ENCODE measurements at regions not wholly inside any gene's neighbourhood (a gene's known extent, or its start where the extent isn't known, plus 50 kb on each side); places are given as distances from the start of the nearest gene placed in this dataset.

DNA sequence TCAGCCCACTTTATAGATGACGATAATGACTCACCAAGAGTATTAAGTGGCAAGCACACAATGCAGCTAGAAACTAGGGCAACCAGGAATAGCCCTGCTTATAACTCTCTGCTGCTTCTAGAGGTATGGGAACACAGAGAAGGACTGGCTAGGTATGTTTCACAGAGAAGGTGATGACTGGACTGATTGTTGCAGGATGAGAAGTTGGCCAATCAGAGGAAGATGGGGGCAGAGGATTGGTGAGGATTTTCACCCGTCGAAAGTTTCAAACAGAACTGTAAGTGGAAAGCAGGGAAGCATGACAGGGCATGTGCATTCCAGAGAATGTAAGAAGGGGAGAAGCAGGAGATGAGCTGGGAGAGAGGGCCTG is 222.4 kb upstream of the JUN start:
- no peak for DNase-seq

DNA sequence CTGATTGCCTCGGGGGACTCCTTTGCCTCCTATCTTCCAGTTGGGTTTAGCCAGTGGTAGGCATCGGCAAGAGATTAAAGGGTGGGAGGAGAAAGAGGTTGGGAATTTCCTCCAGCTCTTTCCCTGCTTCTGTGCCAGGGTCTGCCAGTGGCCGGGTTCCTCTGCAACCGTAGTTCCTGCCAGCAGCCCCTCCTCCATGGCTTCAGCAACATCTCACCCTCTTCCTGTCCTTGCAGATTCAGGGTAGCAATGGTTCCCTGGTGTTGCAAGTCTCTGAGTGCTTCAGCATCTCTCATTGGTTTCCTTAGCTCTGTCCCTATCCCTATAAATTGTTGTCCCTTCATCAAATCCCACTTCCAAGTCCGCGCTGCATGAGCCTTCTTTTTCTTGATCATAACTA is 223.1 kb upstream of the JUN start:
- DNase-seq = no peak

DNA sequence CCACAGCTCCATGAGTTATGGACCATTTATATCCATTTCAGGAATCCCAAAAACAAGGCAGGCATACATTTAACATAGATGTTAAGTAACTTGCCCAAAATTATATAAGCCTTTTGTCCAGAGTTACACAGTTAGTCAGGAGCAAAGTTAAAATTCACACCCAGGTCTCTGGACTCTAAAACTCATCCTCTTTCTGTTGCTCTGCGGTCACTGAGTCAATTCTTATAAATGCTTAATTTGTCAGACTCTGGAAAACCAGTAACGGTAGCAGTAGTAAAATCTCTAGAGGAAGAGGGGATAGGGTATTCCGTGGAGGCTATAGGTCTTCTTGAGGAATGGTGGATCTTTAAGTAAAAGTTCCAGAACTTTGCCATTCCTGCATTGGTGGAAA is 223.6 kb upstream of the JUN start:
- DNase-seq = no peak

DNA sequence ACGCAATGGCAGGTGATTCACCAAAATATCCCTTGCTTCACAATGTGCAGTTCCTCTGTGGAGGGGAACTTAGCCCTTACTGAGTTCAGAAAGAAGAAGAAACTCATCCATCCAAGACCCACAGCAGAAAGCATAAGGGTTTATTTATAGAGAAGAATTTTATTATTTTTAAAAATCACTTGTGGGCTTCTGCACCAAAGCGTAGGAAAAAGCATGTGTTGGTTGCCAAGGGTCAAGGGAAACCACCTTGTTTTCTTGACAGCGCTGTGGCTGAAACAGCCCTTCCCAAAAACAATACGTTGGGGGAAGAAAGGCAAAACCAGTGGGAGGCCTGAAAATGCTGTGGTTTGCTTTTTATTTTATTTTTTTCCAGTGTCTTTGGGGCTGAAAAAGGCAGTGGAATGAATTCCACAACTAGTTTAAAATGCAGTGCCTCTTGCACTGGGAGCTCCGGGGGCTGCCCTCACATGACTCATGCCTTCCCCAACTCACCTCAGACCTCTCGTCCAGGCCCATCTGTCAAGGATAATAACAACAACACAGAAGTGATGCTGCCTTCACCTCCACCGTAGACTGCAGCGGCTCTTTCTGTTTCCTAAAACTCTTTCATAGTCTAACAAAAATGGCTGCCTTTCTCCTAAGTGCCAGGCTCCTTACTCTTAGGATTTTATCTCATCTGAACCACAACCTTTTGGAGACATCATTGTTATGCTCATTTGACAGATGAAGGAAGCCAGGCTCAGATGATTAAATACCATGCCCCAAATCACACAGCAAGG is 224.2 kb upstream of the JUN start:
- peak; percentile 61 to 76 for DNase-seq

DNA sequence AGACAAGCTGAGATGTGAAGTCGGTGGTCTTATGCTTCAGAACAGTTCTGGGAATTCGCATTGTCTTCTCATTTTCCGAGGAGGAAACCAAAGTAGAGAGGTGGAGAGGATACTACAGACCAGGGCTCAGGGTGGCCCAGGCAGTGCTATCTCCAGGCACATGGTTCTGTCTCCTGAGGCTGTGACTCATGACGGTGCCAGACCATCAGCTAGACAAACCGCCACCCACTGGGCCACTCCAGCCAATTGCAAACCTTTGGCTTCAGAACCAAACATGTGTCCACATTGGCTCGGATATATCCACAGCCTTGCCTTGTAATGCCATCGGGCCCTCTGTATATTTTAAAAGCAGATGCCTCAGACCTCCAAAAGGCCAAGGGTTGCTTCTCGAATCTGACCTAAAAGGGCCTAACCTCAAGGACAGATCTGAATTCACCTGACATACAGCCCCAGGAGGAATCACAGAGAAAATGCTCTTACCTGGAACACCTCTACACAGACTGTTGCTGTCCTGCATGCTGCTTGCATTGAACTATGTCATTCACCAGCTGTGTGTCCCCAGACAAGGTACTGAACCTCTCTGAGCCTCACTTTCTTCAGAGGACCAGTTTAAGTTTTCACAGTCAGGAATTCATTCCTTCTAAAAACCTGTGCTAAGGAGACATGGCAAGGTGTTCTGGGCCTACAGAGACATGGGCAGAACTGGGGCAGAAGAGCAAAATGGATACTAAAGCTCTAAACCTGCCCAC is 224.9 kb upstream of the JUN start:
- peak; percentile 5 to 56 for DNase-seq

DNA sequence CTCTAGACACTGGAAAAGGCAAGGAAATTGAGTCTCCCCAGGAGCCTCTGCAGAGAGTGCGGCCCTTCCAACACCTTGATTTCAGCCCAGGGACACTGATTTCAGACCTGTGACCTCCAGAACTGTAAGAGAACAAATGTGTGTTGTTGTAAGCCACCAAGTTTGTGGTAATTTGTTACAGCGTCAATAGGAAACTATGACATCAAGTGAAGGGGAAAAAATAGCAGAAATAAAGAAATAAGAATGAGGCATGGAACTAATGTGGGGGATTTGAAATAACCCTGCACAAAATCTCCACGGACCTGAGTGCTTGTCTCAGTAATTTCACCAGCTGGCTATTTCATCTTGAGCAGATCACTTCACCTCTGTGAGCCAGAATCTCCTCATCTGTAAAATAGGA is 227.8 kb upstream of the JUN start:
- DNase-seq = no peak

DNA sequence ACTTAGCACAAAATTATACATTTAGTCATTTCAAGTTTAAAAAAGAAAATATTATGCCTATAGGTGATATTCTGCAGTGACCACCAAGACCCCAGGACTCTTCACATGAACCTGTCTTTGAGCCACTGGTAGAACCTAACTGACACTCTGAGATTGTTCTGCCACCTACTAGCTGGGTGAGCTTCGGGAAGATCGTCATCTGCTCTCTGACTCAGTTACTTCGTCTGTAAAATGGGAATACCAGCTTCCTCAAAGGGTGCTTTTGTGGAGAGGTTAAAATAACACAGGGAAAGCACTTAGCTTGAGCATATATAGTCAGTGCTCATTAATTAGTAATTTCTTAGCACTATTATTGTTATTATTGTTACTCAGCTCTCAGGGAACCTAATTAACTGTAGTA is 228.5 kb upstream of the JUN start:
- DNase-seq = no peak

DNA sequence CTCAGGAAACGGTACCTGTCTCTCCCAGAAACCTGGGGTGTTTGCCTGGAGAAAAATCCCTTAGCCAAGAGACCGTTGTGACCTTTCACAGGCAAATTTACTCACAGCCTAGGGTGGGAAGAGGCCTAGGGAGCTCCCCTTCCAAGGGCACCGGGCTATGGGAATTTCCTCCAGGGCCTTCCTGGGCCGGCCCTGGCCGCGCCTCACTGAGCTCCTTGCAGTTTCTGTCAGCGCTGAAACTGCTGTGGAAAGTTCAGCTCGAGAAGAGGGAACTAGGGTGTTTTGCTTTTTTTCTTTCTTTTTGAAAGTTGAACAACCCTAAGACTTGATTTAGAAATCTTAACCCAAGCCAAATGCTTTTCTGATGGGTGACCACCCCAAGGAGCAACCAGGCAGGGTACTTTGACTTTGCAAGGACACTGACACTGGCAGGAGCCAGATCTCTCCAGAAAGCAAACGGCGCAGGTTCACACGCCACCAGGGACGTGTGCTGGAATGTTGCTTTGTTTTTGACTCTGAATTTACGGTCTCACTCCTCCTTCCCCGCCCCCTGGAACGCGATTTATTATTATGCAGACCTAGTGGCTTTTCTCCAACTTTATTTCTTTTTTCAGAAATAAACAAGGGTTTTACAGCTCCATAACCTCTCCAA is 229.6 kb upstream of the JUN start:
- peak; percentile 45 to 55 for DNase-seq

DNA sequence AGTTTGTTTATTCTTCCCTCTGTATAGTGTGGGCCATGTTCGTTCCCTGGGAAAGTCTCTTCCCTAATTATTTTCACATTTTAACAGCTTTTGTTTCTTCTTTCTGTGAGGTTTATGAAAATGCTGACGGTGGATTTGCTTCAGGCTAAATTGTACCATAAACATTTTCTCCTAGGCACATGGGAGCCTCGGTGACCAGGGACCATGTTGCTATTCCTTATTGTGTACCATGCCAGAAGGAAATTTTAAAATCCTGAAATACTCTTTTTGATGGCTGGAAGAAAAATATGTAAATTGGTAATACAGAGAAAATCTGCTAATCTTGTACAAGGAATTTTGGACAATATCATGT is 230.1 kb upstream of the JUN start:
- no peak for DNase-seq

DNA sequence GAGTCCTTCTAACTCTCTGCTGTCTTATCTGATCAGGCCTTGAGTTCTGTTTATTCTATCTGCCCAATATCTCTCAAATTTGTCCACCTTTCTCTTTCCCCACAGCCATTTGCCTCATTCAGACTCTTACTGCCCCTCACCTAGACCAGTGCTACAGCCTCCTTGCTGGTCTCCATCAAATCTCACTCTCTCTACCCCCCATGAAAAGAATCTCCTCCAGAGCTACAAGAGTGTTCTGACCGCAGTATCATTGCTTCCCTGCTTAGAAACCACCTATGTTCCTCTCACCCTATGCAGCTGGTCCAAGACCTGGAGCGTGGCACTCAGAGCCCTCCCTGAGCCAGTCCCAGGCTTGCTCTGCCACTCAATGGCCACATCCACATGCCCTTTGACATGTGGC is 231.0 kb upstream of the JUN start:
- no peak for DNase-seq

DNA sequence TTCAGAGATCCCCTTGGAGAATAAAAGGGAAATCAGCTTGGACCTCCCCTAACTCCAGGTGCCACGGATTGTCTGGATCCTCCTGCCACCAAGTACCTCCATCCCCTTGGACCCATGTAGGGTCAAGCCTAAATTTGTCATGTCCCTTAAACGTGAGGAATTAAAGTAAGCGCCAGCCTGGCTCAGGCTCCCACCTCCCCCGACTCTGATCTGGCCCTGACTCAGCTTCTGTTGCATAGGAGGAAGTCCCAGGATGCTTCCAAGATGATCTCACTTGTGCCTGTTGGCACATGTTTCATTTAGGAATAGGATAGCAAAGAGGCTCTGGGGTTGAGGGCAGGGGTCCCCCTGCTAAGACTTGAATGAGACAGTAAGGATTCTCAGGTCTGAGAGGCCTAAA is 231.9 kb upstream of the JUN start:
- DNase-seq = peak in 1 of 2 donors; percentile 59

DNA sequence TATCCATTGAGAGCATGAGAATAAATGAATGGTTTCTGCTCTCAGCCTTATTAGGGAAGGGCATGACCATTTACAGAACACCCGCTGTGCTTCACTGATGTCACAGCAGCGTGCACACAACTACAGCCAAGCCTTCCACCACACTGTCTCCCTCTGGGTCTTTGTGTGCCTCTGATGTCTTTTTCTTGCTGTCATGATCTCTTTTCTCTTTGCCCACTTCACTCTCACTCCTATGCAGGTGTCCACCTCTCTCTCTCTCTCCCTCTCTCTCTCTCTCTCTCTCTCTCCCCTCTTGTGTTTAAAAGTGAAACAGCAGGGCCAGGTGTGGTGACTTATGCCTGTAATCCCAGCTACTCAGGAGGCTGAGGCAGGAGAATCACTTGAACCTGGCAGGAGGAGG is 232.5 kb upstream of the JUN start:
- no peak for DNase-seq

DNA sequence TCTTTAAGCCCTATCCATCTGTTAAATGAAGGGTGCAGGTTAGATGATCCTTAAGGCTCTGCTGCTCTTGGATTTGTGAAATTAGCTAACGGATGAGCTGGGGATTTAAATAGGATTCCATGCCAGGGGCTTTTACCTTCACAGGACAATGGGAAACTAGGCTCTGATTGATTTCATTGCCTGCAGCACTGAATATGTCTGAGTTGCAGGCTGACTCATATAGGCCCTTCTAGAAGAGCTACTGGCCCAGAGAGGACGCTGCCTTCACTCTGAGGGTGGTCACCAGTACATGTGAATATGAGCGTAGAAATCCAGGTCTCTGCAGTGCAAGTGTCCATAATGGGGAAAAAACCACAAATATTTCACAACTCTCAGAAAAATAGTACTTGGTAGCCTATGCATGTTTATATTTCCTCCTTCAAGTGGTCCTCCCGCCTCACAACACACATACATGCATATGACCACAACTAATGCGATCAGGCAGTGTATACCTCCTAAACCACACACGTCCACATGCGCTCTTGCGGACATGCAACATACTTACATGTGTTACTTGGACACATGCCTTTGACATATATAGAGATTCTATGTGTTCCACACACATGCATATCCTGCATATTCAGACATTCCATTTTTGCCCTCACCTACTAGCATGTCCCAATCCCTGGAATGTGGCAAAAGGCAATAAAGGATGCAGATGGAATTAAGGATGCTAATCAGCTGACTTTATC is 233.8 kb upstream of the JUN start:
- DNase-seq = peak in 1 of 2 donors; percentile 24

DNA sequence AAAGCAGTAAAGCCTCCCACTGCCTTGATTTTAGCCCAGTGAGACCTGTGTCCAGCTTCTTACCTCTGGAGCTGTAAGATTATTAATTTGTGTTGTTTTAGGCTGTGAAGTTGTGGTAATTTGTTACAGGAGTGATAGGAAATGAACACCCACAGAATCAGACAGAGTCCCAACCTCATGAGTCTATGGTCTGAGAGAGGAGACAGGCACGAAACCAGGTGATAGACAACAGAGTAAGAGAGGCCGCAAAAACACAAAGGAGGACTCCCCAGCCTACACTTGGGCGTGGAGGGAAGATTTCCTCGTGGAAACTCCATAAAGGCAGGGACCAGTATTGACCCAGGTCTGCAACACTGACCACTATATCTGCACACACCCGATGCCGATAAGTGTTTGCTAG is 234.6 kb upstream of the JUN start:
- DNase-seq = no peak

DNA sequence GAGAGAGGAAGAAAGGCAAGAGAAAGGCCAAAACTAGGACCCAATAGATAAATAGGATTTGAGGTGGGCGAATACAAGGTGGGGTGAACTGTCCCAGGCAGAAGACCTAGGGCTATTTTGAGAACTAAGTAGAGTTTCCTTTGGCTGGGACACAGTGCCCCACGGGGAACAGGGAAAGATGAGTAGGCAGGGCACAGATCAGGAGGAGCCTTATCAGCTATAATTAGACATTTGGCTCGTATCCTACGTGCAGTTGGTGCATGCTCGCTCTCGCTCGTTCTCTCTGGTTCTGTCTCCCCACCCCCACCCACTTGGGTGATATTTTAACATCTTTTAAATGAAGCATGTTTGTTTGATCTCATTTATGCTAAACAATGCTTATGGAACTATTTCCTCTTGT is 235.0 kb upstream of the JUN start:
- DNase-seq = no peak

DNA sequence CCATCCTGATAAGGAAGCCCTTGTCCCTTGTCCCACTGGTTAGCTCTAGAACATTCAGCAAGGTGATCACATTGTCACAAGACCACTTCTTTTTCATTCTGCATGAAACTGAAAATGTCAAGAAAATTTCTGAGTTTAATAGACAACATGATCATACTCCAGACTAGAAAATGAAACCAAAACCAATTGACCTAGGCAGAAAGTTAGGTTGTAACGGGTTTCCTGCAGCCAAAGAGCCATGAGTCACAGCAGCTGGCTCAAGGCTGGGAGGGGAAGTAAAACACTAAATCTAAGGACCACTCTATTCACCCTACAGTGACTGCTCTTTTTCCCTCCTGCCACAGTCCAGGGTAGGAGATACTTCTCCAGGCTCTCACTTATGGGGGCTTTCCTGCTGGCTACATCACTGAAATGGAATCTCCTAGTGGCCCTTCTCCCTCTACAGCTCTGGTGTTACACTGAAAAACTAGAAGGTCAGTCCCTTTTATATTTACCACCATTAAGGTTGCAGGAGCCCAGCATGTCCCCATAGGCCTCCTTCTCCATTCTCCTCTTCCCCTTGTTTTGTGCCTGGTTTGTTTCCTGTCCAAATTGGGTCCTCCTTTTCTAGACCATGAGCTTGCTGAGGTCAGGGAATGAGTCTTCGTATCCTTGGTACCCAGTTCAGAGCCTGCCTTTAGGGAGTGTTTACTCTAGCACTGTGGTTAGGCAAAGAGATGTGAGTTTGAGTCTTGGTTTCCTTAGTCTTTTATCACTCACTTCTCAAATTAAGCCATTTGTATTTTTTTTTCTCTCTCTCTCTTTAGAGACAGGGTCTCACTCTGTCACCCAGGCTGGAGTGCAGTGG is 236.5 kb upstream of the JUN start:
- peak; percentile 77 to 79 for DNase-seq

DNA sequence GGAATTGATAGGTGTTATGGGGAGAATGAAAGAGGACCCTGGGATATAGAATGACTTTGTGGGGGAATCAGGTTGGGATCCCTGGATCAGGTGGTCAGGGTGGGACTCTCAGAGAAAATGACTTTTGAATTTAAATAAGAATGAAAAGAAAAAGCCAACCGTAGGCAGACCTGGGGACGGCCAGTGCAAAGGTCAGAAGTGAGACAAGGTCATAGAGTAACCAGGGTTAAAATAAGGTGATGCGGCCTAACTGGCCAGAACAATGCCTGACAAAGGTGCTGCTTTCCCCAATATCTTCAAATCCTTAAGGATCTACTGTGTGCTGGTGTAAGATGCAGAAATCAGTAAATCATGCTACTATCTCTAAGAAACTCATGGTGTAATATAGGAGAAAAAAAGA is 238.4 kb upstream of the JUN start:
- no peak for DNase-seq

DNA sequence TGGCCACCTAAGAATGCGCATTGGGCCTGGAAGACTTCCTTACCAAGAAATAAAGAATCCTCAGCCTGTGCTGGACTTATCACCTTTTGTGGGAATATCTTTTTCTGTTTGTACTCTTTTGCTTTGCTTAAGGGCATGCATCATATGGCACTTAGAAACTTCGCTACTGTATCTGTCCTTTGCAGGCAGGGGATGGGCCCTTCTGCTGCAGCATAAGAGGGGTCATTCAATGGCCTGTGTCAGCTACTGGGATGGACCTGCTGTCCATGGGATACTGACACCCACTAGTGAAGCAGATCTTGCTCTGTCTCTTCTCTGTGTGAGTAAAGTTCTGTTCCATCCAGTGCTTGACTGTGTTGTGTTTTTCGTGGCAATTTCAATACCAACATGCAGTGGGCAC is 239.0 kb upstream of the JUN start:
- no peak for DNase-seq

DNA sequence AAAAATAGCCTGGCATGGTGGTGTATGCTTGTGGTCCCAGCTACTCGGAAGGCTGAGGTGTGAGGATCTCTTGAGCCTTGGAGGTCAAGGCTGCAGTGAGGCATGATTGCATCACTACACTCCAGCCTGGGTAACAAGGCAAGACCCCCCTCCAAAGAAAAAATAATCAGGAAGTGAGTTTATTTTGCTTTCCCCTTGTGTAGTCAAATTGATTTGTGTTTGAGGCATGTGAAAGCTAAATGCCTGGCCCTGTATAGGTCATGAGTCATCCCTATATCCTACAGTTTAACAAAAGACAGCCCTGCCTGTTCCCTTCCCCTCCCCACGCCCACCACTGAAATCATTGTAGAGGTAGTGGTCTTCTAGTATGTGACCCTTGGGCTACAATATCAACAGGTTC is 241.4 kb upstream of the JUN start:
- DNase-seq = no peak

DNA sequence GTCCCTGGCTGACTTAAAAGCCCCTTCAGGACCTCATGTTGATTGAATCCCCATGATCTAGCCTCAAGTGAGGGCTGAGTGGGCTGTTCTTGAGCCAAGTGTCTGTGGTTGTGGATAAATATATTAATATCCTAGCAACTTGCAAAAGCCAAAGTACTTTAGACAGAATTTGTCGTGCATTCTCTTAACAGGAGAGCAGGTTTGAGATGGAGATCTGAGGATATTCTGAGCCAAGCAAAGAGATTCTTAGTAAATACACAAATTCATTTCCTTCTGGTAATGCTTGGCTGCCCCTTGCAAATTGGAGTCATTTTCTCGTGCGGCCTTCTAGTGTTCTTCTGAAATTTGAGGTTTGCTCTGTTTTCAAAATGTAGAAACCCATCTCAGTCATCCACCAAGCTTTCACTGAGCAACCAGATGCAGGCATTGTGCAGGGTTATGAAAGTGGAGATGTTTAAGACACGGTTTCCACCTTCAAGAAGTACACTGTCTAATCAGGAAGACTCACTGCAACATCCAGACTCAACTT is 242.1 kb upstream of the JUN start:
- DNase-seq = no peak

DNA sequence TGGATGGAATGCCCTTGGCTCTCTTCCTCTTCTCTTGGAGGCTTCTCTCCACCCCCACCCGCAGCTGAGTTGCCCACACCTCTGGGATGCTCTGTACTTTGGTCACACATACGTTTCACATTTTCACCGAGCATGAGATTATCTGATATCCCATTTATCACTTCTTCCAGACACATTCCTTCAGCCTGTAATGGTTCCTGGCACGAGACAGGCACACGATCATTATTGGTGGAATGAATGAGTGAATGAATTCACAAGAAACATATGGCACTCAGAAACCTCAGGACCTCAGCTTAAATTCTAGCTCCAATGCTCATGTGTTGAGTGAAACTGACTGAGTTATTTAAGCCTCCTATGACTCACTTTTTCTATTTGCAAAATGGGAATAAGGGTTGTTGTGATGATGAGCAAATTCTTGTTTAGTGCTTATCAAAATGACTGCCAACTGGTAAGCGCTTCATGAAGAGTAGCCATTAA is 242.7 kb upstream of the JUN start:
- DNase-seq = no peak

DNA sequence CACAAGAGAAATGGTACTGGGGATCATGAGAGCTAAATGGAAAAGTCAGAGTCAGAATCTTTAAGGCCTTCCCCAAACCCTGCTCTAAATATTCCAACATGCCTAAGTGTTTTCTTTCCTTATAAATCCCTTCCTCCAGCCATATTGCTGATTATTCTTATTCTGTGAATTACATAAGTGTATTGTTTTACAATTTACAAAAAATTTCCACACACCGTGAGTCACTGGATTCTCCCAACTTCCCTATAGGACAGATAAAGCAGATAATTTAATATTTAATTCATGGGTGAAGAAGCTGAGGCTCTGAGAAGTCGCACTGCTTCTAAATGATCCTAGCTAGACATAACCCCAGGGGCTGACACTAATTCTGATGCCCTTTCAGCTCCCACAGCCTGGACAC is 243.3 kb upstream of the JUN start:
- peak; percentile 69 to 77 for DNase-seq
